Erythroblast (primary cell): ENCODE measurements at regions not wholly inside any gene's neighbourhood (a gene's known extent, or its start where the extent isn't known, plus 50 kb on each side); places are given as distances from the start of the nearest gene placed in this dataset.

Source experiments
- GATA1 ChIP-seq: IDR thresholded peaks from 2 replicates; pipeline ENCODE4 v1.6.1; 2011; ENCODE audit warnings: low read depth, mild to moderate bottlenecking, control low read depth, low read length, moderate library complexity
- POLR2A ChIP-seq: IDR thresholded peaks from 2 replicates; pipeline ENCODE4 v1.6.1; 2011; ENCODE audit warnings: mild to moderate bottlenecking, low read length

DNA sequence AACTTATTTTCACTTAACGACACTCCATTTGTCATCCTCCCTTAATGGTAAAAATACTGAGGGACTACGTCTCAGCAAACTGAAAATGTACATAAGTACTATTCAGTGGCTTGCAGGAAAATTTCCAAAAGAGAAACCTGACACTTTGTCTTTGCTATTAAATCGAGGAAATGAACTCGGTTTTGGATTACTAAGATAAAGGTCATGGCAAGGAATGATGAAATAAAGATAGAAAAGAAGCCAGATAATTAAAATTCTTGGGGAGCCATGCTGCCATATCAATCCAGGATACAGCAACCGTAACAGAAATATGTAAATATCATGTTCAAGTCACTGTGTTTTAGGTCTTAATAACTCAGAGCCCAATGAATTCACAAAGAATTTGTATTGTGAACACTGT is 647.8 kb downstream of the CDH9 start:
- TF ChIP-seq POLR2A: no peak
- TF ChIP-seq GATA1: no peak
